ENCODE measurements at regions not wholly inside any gene's neighbourhood (a gene's known extent, or its start where the extent isn't known, plus 50 kb on each side); places are given as distances from the start of the nearest gene placed in this dataset.

DNA sequence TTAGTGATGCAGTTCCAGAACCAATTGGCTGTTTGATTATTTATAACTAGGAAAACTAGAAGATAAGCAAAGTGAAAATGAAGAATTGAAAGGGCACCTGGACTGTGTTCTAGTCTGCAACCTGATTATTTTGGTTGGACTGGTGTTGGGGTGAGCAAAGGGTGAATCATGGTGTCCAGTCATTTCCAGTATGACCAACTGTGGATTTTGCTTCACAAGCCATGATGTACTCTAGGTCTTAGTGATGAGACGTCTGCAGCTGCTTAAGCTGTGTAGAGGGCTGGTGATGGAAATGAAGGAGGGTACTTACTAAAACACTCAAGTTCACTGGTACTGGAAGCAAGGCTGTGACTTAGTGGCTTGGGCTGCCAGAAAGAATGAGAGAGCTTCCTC is 193.2 kb upstream of the FRMD6 start:
- H3K36me3 ChIP-seq: no peaks in the 10 kb centered on the region
- 67 to 89% methylated on average over 1 of the region's 1 CpG for WGBS, 2 donors
- no peak for DNase-seq
- H3K27me3 ChIP-seq: no peaks in the 10 kb centered on the region
- intact Hi-C loops (cut with DNase I): no loop called here
- no peak overlapping the region for H3K4me3 ChIP-seq
- FAIRE-seq: no peak
- H3K27ac ChIP-seq: no peak overlapping the region
- no peak for ATAC-seq
- TF ChIP-seq, protein P1, sequence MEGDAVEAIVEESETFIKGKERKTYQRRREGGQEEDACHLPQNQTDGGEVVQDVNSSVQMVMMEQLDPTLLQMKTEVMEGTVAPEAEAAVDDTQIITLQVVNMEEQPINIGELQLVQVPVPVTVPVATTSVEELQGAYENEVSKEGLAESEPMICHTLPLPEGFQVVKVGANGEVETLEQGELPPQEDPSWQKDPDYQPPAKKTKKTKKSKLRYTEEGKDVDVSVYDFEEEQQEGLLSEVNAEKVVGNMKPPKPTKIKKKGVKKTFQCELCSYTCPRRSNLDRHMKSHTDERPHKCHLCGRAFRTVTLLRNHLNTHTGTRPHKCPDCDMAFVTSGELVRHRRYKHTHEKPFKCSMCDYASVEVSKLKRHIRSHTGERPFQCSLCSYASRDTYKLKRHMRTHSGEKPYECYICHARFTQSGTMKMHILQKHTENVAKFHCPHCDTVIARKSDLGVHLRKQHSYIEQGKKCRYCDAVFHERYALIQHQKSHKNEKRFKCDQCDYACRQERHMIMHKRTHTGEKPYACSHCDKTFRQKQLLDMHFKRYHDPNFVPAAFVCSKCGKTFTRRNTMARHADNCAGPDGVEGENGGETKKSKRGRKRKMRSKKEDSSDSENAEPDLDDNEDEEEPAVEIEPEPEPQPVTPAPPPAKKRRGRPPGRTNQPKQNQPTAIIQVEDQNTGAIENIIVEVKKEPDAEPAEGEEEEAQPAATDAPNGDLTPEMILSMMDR (IDR thresholded peaks at IDR 0.05): no peak
- no peaks in the 10 kb centered on the region for H3K9me3 ChIP-seq
- peaks cover 0 to 6% (median 0%) of the 10 kb centered on the region in 3 donors for H3K4me1 ChIP-seq

GRCh38 chr14:51460011-51460410 is 191.7 kb upstream of the FRMD6 start:
- no peaks in the 10 kb centered on the region for H3K27me3 ChIP-seq
- no peaks in the 10 kb centered on the region for H3K36me3 ChIP-seq
- ATAC-seq: no peak
- no peak overlapping the region for H3K27ac ChIP-seq
- peaks cover 0 to 6% (median 0%) of the 10 kb centered on the region in 3 donors for H3K4me1 ChIP-seq
- H3K9me3 ChIP-seq: no peaks in the 10 kb centered on the region
- TF ChIP-seq, protein P1 (IDR thresholded peaks at IDR 0.05): no peak
- no peak overlapping the region for H3K4me3 ChIP-seq
- no peak for FAIRE-seq
- DNase-seq: no peak
- WGBS, 2 donors: 14 to 25% methylated on average over 1 of the region's 1 CpG
- intact Hi-C loops (cut with DNase I): loop anchor here in 1 of 3 donors (10.0 kb wide), 1 partner anchor 45 kb away; no protein-coding TSS in a partner anchor

DNA sequence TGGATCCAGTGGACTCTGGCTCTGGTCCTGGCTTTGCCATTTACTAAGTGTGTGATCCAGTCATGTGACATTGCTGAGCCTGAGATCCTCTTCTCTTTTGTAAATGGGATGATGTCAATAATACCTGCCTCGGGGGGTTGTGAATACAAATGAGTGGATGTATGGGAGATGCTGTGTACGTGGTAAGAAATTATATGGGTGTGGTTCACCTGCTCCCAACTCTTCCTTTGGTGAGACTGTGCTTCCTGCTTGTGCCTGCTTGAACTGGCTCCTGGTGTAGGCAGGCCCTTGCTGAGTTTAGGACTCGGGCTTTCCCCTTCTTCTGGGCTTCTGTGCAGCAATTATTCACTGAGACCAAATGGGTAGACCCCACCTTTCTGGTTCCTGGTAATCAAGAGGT is 189.5 kb upstream of the FRMD6 start:
- Histone ChIP-seq H3K36me3 (no peaks in the 10 kb centered on the region), H3K4me1 (peaks cover 0 to 6% (median 0%) of the 10 kb centered on the region in 3 donors), H3K9me3 (no peaks in the 10 kb centered on the region), H3K4me3 (no peak overlapping the region), H3K27me3 (no peaks in the 10 kb centered on the region), H3K27ac (no peak overlapping the region)
- no peak for DNase-seq
- TF ChIP-seq, protein P1 (IDR thresholded peaks at IDR 0.05): no peak
- 72 to 77% methylated on average over 3 of the region's 3 CpGs for WGBS, 2 donors
- ATAC-seq: no peak
- FAIRE-seq: no peak
- intact Hi-C loops (cut with DNase I): loop anchor here in 1 of 3 donors (10.0 kb wide), 1 partner anchor 47 kb away; no protein-coding TSS in a partner anchor

DNA sequence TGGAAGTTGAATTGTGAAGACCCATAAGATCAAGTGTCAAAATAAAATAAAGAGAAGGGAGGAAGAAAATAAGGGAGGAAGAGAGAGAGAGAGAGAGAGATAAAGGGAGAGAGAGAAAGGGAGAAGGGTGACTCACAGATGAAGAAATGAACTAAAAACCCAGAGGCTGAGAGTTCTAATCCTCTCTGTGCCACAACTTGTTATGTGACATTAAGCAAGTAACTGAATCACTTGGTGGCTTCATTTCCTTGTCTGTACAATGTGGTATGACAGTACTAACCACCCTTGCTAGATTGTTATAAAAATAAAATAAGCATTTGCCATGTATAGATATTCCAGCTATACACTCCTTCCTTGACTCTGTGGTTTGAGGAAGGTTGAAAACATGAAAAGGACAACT is 189.0 kb upstream of the FRMD6 start:
- H3K4me3 ChIP-seq: no peak overlapping the region
- H3K27ac ChIP-seq: no peak overlapping the region
- H3K9me3 ChIP-seq: no peaks in the 10 kb centered on the region
- TF ChIP-seq, protein P1 (IDR thresholded peaks at IDR 0.05): no peak
- no peaks in the 10 kb centered on the region for H3K27me3 ChIP-seq
- FAIRE-seq: no peak
- no peak for ATAC-seq
- no peaks in the 10 kb centered on the region for H3K36me3 ChIP-seq
- intact Hi-C loops (cut with DNase I): loop anchor here in 1 of 3 donors (10.0 kb wide), 1 partner anchor 48 kb away; no protein-coding TSS in a partner anchor
- DNase-seq: no peak
- H3K4me1 ChIP-seq: peaks cover 0 to 6% (median 0%) of the 10 kb centered on the region in 3 donors

DNA sequence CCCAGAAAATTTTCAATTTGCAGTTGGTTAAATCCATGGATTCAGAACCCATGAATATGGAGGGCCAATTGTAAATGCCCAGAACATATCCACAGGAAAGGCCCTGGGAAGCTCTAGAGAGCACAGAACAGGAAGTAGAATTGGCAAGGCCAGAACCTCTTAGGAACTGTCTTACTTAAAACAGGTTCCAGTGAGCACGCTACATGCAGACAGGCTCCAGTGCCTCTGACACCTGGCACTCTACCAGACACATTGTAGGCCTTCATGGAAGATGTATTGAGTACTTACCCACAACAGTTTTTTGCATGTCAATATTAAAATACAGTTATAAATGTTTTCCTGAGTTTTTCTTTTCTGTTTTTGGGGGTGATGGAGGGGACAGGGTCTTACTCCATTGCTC is 188.2 kb upstream of the FRMD6 start:
- H3K9me3 ChIP-seq: no peaks in the 10 kb centered on the region
- 88 to 95% methylated on average over 1 of the region's 1 CpG for WGBS, 2 donors
- DNase-seq (no peak), FAIRE-seq (no peak), ATAC-seq (no peak)
- intact Hi-C loops (cut with DNase I): loop anchor here in 1 of 3 donors (10.0 kb wide), 1 partner anchor 49 kb away; no protein-coding TSS in a partner anchor
- H3K27ac ChIP-seq: no peak overlapping the region
- no peaks in the 10 kb centered on the region for H3K27me3 ChIP-seq
- TF ChIP-seq, protein P1 (IDR thresholded peaks at IDR 0.05): no peak
- peaks cover 0 to 6% (median 0%) of the 10 kb centered on the region in 3 donors for H3K4me1 ChIP-seq
- no peak overlapping the region for H3K4me3 ChIP-seq
- no peaks in the 10 kb centered on the region for H3K36me3 ChIP-seq
